GM18511 (cell line): ENCODE measurements at regions not wholly inside any gene's neighbourhood (a gene's known extent, or its start where the extent isn't known, plus 50 kb on each side); places are given as distances from the start of the nearest gene placed in this dataset.
"Not testable (repeated sequence)": the region's sequence is repeated elsewhere in the genome, so short reads cannot be mapped to it uniquely, and the experiment has no call there.

Experiments used
- ATAC-seq: cut with Tn5 transposase; IDR thresholded peaks from one replicate; pipeline ENCODE4 v1.9.1; 2021; ENCODE audit warnings: mild to moderate bottlenecking, moderate library complexity; ENCODE audit not compliant: unreplicated experiment

GRCh38 chr14:85169381-85169780, 360.6 kb upstream of the FLRT2 start:
- no peak for ATAC-seq

DNA sequence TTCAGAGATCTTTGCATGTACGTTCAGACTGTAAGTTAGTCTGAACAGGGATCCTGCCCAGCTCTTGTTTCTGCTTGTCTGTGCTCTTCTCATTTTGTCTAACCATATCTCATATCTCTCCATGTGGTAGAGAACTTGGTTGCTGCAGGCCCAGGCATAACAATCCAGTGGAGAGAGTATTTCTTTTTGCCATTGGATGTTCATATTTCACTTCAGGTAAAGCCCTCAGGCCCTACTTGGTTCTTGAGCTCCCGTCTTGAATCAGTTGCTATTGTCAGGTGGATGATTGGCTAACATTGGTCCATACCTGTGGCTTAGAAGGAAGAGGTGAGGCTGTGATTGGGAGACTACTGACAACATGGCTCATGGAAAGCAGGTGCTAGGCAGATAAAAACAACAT, 357.7 kb upstream of the FLRT2 start:
- ATAC-seq = no peak

- ATAC-seq = no peak
Measured at GRCh38 chr14:85172889-85173477, 357.0 kb upstream of the FLRT2 start.

DNA sequence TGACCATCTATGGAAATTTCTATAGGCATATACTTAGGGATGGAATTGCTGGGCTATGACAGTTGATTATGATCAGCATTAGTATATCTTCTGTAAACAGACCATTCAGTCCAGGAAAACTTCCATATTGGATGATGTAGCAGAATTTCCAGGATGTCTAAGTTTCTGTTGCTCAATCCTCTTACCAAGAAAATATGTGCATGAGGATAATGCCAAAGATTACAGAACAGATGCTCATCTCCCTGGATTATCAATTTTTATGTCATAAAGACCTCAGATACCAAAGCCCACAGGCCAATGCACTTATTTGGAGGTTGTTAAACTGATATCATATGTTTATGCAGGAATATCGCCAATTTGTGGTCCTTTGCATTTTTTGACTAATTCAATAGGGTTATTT, 354.4 kb upstream of the FLRT2 start:
- ATAC-seq = no peak

GRCh38 chr14:85178864-85179263, 351.1 kb upstream of the FLRT2 start:
- ATAC-seq = no peak

- no peak for ATAC-seq
Measured at GRCh38 chr14:85180876-85181275, 349.1 kb upstream of the FLRT2 start.

GRCh38 chr14:85182282-85182681, 347.7 kb upstream of the FLRT2 start:
- ATAC-seq = no peak

- ATAC-seq = no peak
Measured at GRCh38 chr14:85186082-85186481, 343.9 kb upstream of the FLRT2 start.

GRCh38 chr14:85187521-85187920, 342.4 kb upstream of the FLRT2 start:
- no peak for ATAC-seq

GRCh38 chr14:85188836-85189235, 341.1 kb upstream of the FLRT2 start:
- no peak for ATAC-seq

GRCh38 chr14:85189253-85189652, 340.7 kb upstream of the FLRT2 start:
- ATAC-seq = not testable (repeated sequence)

GRCh38 chr14:85190251-85190650, 339.7 kb upstream of the FLRT2 start:
- no peak for ATAC-seq

- ATAC-seq = no peak
Measured at GRCh38 chr14:85191986-85192385, 338.0 kb upstream of the FLRT2 start.

DNA sequence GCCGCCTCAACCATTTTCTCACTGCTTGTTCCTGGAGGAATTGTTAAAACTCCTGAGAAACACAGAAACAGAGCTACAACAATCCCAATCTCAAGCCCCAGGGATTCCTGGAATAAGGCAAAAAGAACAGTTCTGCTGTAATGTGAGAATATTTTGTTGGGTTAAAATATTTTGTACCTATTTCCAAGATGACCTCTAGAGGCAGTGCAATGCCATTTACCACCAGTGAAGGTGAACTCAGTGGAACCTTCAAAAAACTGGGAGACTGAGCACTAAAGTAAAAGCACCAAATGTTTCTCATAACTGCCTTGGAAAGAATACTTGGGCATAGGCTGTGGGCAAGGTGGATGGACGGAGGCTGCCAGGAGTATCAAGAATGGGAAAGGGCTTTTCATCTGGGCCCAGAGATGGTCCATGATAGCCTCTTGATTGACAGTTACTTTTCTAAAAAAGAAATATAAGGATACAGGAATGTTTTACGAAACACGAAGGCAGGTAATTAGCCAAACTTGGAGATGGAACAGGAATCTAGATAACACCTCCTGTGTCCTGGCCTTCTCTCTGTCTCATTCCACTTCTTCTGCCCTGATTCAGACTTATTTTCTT, 334.0 kb upstream of the FLRT2 start:
- no peak for ATAC-seq

DNA sequence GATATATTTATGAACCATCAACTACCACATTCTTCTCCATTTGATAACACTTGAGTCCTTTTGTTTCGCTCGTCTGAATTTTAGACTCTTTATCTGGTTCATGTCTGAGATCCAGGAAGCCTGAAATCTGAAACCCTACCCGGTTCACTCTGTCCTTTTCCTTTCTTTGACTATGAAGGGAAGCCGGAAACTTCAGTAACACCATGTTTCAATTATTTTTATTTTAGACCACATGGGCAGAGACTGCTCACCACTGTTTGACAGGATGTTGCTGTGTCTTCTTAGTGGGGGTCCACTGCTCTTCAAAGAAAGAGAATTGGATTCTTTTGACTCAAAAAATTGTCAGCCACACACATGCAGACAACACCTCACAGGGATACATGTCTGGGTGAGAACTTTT, 331.9 kb upstream of the FLRT2 start:
- ATAC-seq = no peak

DNA sequence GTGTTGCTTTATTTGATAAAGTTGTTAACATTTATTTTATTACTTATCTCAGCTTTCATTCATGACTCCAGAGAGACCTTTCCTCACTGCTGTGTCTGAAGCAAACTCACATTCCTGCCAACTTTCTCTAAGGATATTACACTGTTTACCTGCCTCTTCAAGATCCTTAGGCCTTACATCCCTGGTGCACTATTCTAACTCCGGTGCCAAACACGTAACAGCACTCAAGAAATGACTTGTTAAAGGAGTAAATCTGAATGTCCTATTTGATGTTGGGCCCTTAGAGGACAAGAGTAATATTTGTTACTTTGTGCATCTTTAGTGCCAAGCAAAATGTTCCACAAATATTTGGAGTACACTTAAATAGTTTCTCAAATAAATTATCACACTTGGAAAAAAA, 324.1 kb upstream of the FLRT2 start:
- ATAC-seq = no peak

DNA sequence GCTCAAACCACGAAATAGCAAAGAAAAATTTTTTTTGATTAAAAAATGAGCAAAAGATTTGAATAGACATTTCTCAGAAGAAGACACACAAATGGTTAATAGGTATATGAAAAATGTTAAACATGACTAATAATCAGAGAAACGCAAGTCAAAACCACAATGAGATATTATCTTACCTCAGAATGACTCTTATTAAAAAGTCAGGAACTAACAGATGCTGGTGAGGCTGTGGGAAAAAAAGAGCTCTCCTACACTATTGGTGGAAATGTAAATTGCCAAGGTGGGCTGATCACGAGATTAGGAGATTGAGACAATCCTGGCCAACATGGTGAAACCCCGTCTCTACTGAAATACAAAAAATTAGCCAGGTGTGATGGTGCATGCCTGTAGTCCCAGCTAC, 315.5 kb upstream of the FLRT2 start:
- no peak for ATAC-seq

- ATAC-seq = no peak
Measured at GRCh38 chr14:85217412-85217811, 312.5 kb upstream of the FLRT2 start.

GRCh38 chr14:85218982-85219381, 311.0 kb upstream of the FLRT2 start:
- ATAC-seq = no peak

GRCh38 chr14:85221832-85222231, 308.1 kb upstream of the FLRT2 start:
- no peak for ATAC-seq

DNA sequence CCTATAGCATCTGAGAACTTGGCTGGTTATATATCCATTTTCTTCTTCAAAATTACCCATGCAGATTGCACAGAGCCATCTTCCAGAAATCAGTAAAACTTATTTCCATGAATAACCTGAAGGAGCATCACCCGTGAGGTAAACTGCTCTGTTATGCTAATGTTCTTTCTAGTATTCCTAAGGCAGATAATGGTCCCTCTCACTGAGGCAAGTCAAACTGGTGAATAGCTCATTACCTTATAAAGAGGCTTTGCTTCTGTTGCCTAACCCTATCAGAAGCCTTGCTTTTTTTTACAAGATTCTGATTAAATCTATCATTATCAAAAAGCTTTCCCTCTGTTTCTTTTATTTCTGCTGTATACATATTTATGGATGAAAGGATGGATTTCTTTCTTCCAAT, 307.6 kb upstream of the FLRT2 start:
- ATAC-seq = no peak

GRCh38 chr14:85223667-85224066, 306.3 kb upstream of the FLRT2 start:
- ATAC-seq = no peak

DNA sequence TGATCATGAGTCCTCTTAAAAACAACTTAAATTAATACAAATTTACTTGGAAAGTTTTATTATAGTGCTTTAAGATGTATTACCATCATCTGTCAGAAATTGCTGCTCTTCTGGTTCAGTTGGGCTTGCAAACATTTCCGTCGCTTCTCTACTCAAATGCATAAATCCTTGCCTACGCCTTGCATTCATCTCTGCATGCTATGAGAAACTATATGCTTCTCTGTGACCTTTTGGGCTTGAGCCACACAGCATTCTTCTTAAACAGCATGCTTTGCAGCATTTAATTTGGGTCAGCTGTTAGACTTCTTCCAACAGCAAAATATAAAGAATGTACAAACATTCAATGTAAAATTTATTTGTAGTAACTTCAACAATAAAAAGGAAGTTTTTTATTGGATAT, 305.7 kb upstream of the FLRT2 start:
- ATAC-seq = no peak
